Epithelial cell of esophagus (primary cell): ENCODE measurements at regions not wholly inside any gene's neighbourhood (a gene's known extent, or its start where the extent isn't known, plus 50 kb on each side); places are given as distances from the start of the nearest gene placed in this dataset.
"Not testable (repeated sequence)": the region's sequence is repeated elsewhere in the genome, so short reads cannot be mapped to it uniquely, and the experiment has no call there.

Experiments used
- DNase-seq: peaks from one replicate; pipeline ENCODE4 v3.0.0; 2010; ENCODE audit warnings: low read depth
- H3K4me3 ChIP-seq: 2 replicates; pipeline ENCODE4 v1.5.1; 2011; ENCODE audit warnings: mild to moderate bottlenecking, low read length, control low read depth
- TF ChIP-seq, protein P1 (sequence below): IDR thresholded peaks from 2 replicates; pipeline ENCODE4 v1.5.1; 2011; ENCODE audit warnings: low read depth, mild to moderate bottlenecking, low read length, control low read depth, inconsistent platforms; ENCODE audit not compliant: insufficient read depth; ENCODE audit errors: missing control alignments

DNA sequence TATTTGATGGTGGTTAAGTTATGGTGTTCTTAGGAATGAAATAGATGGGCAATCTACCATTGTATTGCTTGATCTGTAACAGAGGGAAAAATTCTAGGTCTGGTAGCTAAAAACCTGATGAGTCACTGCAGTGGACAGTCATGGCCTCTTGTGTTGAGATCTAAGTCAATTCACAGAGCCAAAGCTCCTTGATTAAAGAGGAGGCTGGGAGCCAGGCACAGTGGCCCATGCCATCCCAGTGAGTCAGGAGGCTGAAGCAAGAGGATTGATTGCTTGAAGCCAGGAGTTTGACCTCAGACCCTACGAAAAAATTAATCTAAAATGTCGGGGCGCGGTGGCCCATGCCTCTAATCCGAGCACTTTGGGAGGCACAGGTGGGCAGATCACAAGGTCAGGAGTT lies 67.1 kb upstream of the KPNA3 start:
- TF ChIP-seq, protein P1, sequence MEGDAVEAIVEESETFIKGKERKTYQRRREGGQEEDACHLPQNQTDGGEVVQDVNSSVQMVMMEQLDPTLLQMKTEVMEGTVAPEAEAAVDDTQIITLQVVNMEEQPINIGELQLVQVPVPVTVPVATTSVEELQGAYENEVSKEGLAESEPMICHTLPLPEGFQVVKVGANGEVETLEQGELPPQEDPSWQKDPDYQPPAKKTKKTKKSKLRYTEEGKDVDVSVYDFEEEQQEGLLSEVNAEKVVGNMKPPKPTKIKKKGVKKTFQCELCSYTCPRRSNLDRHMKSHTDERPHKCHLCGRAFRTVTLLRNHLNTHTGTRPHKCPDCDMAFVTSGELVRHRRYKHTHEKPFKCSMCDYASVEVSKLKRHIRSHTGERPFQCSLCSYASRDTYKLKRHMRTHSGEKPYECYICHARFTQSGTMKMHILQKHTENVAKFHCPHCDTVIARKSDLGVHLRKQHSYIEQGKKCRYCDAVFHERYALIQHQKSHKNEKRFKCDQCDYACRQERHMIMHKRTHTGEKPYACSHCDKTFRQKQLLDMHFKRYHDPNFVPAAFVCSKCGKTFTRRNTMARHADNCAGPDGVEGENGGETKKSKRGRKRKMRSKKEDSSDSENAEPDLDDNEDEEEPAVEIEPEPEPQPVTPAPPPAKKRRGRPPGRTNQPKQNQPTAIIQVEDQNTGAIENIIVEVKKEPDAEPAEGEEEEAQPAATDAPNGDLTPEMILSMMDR: no peak
- H3K4me3 ChIP-seq: no peak overlapping the region
- DNase-seq: peak; percentile 81

DNA sequence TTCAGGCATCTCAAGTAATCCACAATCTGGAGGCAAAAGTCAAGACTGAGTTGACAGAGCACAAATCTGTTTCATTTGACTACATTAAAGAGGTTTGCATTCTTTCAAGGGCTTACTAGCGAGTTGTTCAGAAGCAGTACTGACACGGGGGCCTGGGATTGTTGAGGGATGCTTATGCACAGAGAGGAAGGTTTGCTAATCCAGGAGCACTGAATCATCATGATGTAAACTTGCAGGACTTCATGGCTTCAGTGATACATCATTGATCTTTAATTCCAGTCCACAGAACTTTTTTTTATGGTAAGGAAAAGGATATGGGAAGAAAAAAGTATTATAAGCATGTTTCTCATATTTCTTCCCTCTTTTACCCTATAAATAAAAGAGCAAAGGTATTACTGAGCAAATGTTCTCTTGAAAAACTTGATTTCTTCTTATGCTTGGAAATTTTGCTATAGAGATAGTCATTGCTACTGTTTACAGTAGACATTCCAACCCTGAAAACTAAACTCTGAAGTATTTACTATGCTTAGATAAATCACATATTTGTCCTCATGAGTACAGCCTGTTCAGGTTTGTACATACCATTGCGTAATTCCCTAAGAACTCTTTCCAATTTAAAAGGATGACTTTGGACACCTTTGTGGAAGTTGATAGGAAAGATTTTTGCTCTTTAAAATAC lies 65.8 kb upstream of the KPNA3 start:
- peak; percentile 96 for DNase-seq
- no peak overlapping the region for H3K4me3 ChIP-seq
- TF ChIP-seq, protein P1: no peak

DNA sequence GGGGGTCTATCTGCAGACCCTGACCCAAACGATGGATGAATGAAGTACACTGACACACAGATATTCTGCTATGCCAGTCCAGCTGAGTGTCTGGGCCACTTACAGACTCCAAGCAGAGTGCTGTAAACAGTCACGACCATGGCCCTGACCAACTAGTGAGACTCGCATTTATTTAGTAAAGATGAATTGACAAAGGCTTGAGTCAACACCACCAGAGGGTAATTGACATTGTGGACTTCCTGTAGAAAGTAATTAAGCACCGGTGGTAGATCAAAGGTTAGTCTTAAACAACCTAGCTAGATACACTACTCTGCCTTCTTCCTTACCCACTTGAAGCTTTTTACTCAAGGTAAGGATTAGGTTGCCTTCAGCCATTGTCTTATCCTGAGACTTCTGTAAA lies 63.4 kb upstream of the KPNA3 start:
- no peak for DNase-seq
- H3K4me3 ChIP-seq: no peak overlapping the region
- TF ChIP-seq, protein P1: no peak

DNA sequence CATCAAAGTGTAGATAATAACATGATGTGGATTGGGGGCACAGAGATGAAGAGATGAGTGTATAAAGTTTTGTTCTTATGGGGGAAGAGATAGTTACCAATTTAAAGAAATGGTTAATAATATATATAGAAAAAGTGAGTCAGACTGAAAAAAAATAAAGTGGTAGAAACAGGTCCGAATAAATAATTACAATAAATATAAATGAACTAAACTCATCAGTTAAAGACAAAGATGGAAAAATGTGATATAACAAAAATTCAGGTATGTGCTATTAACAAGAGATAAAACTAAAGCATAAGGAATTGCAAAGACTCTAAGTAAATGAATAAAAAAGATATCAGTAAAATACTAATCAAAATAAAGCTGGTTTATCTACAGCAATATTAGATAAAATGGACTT lies 61.1 kb upstream of the KPNA3 start:
- TF ChIP-seq, protein P1: no peak
- H3K4me3 ChIP-seq: no peak overlapping the region
- DNase-seq: no peak

DNA sequence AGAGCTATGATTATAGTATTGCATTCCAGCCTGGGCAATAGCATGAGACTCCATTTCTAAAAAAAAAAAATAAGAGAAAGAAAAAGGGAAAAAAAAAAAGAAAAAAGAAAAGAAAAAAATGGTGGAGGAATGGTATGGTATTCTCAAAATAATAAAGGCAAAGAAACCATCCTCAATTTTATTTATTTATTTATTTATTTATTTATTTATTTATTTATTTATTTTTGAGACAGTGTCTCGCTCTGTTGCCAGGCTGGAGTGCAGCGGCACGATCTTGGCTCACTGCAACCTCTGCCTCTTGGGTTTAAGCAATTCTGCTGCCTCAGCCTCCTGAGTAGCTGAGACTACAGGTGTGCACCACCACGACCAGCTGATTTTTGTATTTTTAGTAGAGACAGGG lies 60.0 kb upstream of the KPNA3 start:
- DNase-seq, H3K4me3 ChIP-seq: not testable (repeated sequence)

DNA sequence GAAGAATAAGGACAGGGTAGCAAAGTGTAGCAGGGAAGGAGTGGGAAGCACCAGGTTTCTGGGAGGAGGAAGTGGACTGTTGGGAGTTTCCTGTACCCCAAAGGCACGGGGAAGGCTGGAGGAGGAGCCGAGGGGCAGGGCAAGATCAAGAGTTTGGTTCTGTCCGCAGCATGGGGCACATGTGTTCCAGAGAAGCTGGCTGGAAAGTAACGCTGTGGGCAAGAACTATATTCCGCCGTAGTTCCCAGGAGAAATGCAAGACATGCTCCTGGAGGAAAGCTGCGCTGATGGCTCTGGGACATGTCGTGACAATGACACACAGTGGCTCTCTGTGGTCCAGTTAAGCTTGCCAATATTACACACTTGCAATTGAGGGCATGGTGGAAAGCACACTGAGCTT lies 51.7 kb upstream of the KPNA3 start:
- H3K4me3 ChIP-seq: no peak overlapping the region
- TF ChIP-seq, protein P1: no peak
- no peak for DNase-seq
